Cardiac muscle cell (in vitro differentiated cells and primary cell): ENCODE measurements at regions not wholly inside any gene's neighbourhood (a gene's known extent, or its start where the extent isn't known, plus 50 kb on each side); places are given as distances from the start of the nearest gene placed in this dataset.

Source experiments
- DNase-seq, 2 donors: peaks; one replicate each; pipeline versions ENCODE4 v3.0.0 to v3.0.0-alpha.2; 2010 to 2017; ENCODE audit warnings: low read depth in 1 of 2, low spot score in 1 of 2
- H3K27ac ChIP-seq: fragments of 200-600 bp; sonication (generic); 2 replicates; pipeline ENCODE4 v1.5.1; 2016
- H3K27me3 ChIP-seq: fragments of 200-600 bp; sonication (generic); 2 replicates; pipeline ENCODE4 v1.6.0; 2016; ENCODE audit warnings: control low read depth
- H3K36me3 ChIP-seq: fragments of 200-600 bp; sonication (generic); 2 replicates; pipeline ENCODE4 v1.5.1; 2016; ENCODE audit warnings: control low read depth
- H3K4me1 ChIP-seq: fragments of 200-600 bp; sonication (generic); 2 replicates; pipeline ENCODE4 v1.8.1; 2017; ENCODE audit warnings: low read depth, mild to moderate bottlenecking, mixed run types
- H3K4me3 ChIP-seq: fragments of 200-600 bp; sonication (generic); 2 replicates; pipeline ENCODE4 v1.5.1; 2016; ENCODE audit warnings: mild to moderate bottlenecking
- H3K9me3 ChIP-seq: fragments of 200-600 bp; sonication (generic); 2 replicates; pipeline ENCODE4 v1.5.1; 2017; ENCODE audit warnings: low read depth, mild to moderate bottlenecking, control low read depth
- CTCF ChIP-seq: IDR thresholded peaks from 2 replicates; pipeline ENCODE4 v1.5.1; 2012; ENCODE audit warnings: low read depth, mild to moderate bottlenecking, low read length

- Histone ChIP-seq H3K4me3 (no peak overlapping the region), H3K27ac (no peak overlapping the region), H3K36me3 (no peaks in the 10 kb centered on the region), H3K4me1 (no peaks in the 10 kb centered on the region), H3K9me3 (no peaks in the 10 kb centered on the region), H3K27me3 (no peaks in the 10 kb centered on the region)
- no peak for TF ChIP-seq CTCF
- peak in 1 of 2 donors; percentile 51 for DNase-seq
Observed at GRCh38 chr10:129272176-129272575, 194.9 kb upstream of the MGMT start.

GRCh38 chr10:129272866-129273650 is 194.0 kb upstream of the MGMT start:
- Histone ChIP-seq H3K4me1 (no peaks in the 10 kb centered on the region), H3K27me3 (no peaks in the 10 kb centered on the region), H3K27ac (no peak overlapping the region), H3K9me3 (no peaks in the 10 kb centered on the region), H3K4me3 (no peak overlapping the region), H3K36me3 (no peaks in the 10 kb centered on the region)
- DNase-seq, result no peak
- no peak for TF ChIP-seq CTCF

- H3K27ac ChIP-seq, result no peak overlapping the region
Observed at GRCh38 chr10:129273860-129274259, 193.2 kb upstream of the MGMT start.

GRCh38 chr10:129274748-129275474 is 192.1 kb upstream of the MGMT start:
- no peak overlapping the region for H3K4me3 ChIP-seq
- no peak for TF ChIP-seq CTCF
- no peaks in the 10 kb centered on the region for H3K4me1 ChIP-seq
- DNase-seq, result no peak
- H3K36me3 ChIP-seq, result no peaks in the 10 kb centered on the region
- H3K27ac ChIP-seq, result no peak overlapping the region
- no peaks in the 10 kb centered on the region for H3K27me3 ChIP-seq
- H3K9me3 ChIP-seq, result no peaks in the 10 kb centered on the region

More at GRCh38 chr10:129273860-129274259, 193.2 kb upstream of the MGMT start:
- H3K36me3 ChIP-seq, result no peaks in the 10 kb centered on the region
- no peak overlapping the region for H3K4me3 ChIP-seq
- H3K9me3 ChIP-seq, result no peaks in the 10 kb centered on the region
- DNase-seq, result no peak
- no peaks in the 10 kb centered on the region for H3K27me3 ChIP-seq
- H3K4me1 ChIP-seq, result no peaks in the 10 kb centered on the region
- TF ChIP-seq CTCF, result no peak

- no peak for DNase-seq
- Histone ChIP-seq H3K27ac (no peak overlapping the region), H3K36me3 (no peaks in the 10 kb centered on the region), H3K27me3 (no peaks in the 10 kb centered on the region), H3K4me1 (no peaks in the 10 kb centered on the region), H3K4me3 (no peak overlapping the region), H3K9me3 (no peaks in the 10 kb centered on the region)
- TF ChIP-seq CTCF, result no peak
Observed at GRCh38 chr10:129275886-129276285, 191.2 kb upstream of the MGMT start.
